ENCODE measurements at regions not wholly inside any gene's neighbourhood (a gene's known extent, or its start where the extent isn't known, plus 50 kb on each side); places are given as distances from the start of the nearest gene placed in this dataset.

DNA sequence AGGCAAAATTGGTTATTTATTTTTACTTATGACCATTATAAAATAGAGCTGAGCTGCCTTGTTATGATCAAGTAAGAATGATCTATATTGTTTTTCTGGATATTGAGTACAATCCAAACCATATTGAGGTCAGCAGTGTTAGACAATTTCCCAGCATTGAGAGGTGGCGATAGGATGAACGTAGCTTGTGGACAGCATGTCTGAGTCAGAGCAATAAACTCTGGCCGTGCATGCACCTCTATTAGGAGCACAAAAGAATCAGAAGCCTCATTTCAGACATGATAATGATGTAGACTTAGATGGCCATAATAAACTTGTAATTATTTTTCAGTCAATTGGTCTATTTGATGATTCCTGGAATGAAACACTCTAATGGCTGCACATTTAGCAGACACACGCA lies 491.6 kb downstream of the RIT2 start:
- TF ChIP-seq CTCF (conservative IDR thresholded peaks at IDR 0.05; ENCODE audit: low read length) (no peak), EZH2phosphoT487 (IDR thresholded peaks at IDR 0.05; ENCODE audit: borderline replicate concordance) (no peak)
